SK-N-SH treated with all-trans-retinoic acid at 6 μM for 48 hours (cell line): ENCODE measurements at regions not wholly inside any gene's neighbourhood (a gene's known extent, or its start where the extent isn't known, plus 50 kb on each side); places are given as distances from the start of the nearest gene placed in this dataset.

Source experiments
- ATAC-seq: fragments of 200-7000 bp; cut with Tn5 transposase; 3 replicates; pipeline ENCODE4 v1.9.1; 2020; ENCODE audit warnings: mild to moderate bottlenecking, moderate library complexity
- ARNTL ChIP-seq: fragments of 450-650 bp; formaldehyde crosslinking; IDR thresholded peaks from 2 replicates; pipeline ENCODE4 v1.5.0; 2020; ENCODE audit warnings: low read depth, mild to moderate bottlenecking, moderate library complexity, borderline replicate concordance
- BACH2 ChIP-seq: fragments of 250-450 bp; sonication (Bioruptor Pico); IDR thresholded peaks from 2 replicates; pipeline ENCODE4 v1.9.0; 2021; ENCODE audit warnings: mild to moderate bottlenecking, borderline replicate concordance
- CREB5 ChIP-seq: fragments of 250-450 bp; sonication (Bioruptor Pico); IDR thresholded peaks from 2 replicates; pipeline ENCODE4 v1.5.1; 2020; ENCODE audit warnings: low read depth, mild to moderate bottlenecking, moderate library complexity
- CSRNP3 ChIP-seq: fragments of 250-450 bp; sonication (Bioruptor Pico); IDR thresholded peaks from 2 replicates; pipeline ENCODE4 v1.5.1; 2021; ENCODE audit warnings: mild to moderate bottlenecking, moderate library complexity
- GLIS3 ChIP-seq: fragments of 250-450 bp; sonication (Bioruptor Pico); IDR thresholded peaks from 2 replicates; pipeline ENCODE4 v1.5.0; 2020; ENCODE audit warnings: mild to moderate bottlenecking, moderate library complexity
- ISL1 ChIP-seq: fragments of 250-450 bp; sonication (Bioruptor Pico); IDR thresholded peaks from 2 replicates; pipeline ENCODE4 v2.1.2; 2022; ENCODE audit warnings: mild to moderate bottlenecking, moderate library complexity
- OSR1 ChIP-seq: fragments of 250-450 bp; sonication (Bioruptor Pico); IDR thresholded peaks from 2 replicates; pipeline ENCODE4 v1.8.0; 2022; ENCODE audit warnings: moderate library complexity, mild to moderate bottlenecking, inconsistent platforms
- PPARA ChIP-seq: fragments of 250-450 bp; sonication (Bioruptor Pico); IDR thresholded peaks from 2 replicates; pipeline ENCODE4 v1.5.0; 2020; ENCODE audit warnings: mild to moderate bottlenecking, borderline replicate concordance
- RARB ChIP-seq: fragments of 250-450 bp; sonication (Bioruptor Pico); IDR thresholded peaks from 2 replicates; pipeline ENCODE4 v1.8.0; 2021; ENCODE audit warnings: mild to moderate bottlenecking, moderate library complexity
- TCF4 ChIP-seq: fragments of 250-450 bp; sonication (Bioruptor Pico); IDR thresholded peaks from 2 replicates; pipeline ENCODE4 v1.8.0; 2021; ENCODE audit warnings: mild to moderate bottlenecking, moderate library complexity, borderline replicate concordance
- TOX ChIP-seq: fragments of 250-450 bp; sonication (Bioruptor Pico); IDR thresholded peaks from 2 replicates; pipeline ENCODE4 v1.8.0; 2021; ENCODE audit warnings: mild to moderate bottlenecking, moderate library complexity, borderline replicate concordance
- ZC3H10 ChIP-seq: fragments of 250-450 bp; sonication (Bioruptor Pico); IDR thresholded peaks from 2 replicates; pipeline ENCODE4 v1.5.1; 2021; ENCODE audit warnings: mild to moderate bottlenecking, moderate library complexity
- ZFP3 ChIP-seq: fragments of 250-450 bp; sonication (Bioruptor Pico); IDR thresholded peaks from 2 replicates; pipeline ENCODE4 v1.5.0; 2020; ENCODE audit warnings: mild to moderate bottlenecking, moderate library complexity
- ZFP30 ChIP-seq: fragments of 450-650 bp; formaldehyde crosslinking; IDR thresholded peaks from 2 replicates; pipeline ENCODE4 v1.5.0; 2022; ENCODE audit warnings: mild to moderate bottlenecking, moderate library complexity
- ZNF70 ChIP-seq: fragments of 450-650 bp; formaldehyde crosslinking; IDR thresholded peaks from 2 replicates; pipeline ENCODE4 v1.5.0; 2020; ENCODE audit warnings: mild to moderate bottlenecking, moderate library complexity
- ZNF8 ChIP-seq: fragments of 450-650 bp; formaldehyde crosslinking; IDR thresholded peaks from 2 replicates; pipeline ENCODE4 v1.5.0; 2020; ENCODE audit warnings: mild to moderate bottlenecking, moderate library complexity
- TF ChIP-seq, protein P1 (sequence below): fragments of 250-450 bp; sonication (Bioruptor Pico); IDR thresholded peaks from 2 replicates; pipeline ENCODE4 v1.5.0; 2020; ENCODE audit warnings: mild to moderate bottlenecking, moderate library complexity
- TF ChIP-seq, protein P2 (sequence below): fragments of 250-450 bp; sonication (Bioruptor Pico); IDR thresholded peaks from 2 replicates; pipeline ENCODE4 v1.8.0; 2021; ENCODE audit warnings: low read depth, mild to moderate bottlenecking, moderate library complexity, borderline replicate concordance
- TF ChIP-seq, protein P3 (sequence below): fragments of 250-450 bp; sonication (Bioruptor Pico); IDR thresholded peaks from 2 replicates; pipeline ENCODE4 v1.8.0; 2020; ENCODE audit warnings: mild to moderate bottlenecking, moderate library complexity, borderline replicate concordance

GRCh38 chr14:96723946-96724345, 73.2 kb upstream of the VRK1 start:
- ATAC-seq = no peak
- TF ChIP-seq ARNTL (CRISPR knock-in tag) (no peak), ZNF8 (no peak), ZC3H10 (CRISPR knock-in tag) (no peak), ZFP3 (CRISPR knock-in tag) (no peak), ZNF70 (no peak), PPARA (no peak), GLIS3 (no peak), BACH2 (CRISPR knock-in tag) (no peak)
- TF ChIP-seq, protein P1, sequence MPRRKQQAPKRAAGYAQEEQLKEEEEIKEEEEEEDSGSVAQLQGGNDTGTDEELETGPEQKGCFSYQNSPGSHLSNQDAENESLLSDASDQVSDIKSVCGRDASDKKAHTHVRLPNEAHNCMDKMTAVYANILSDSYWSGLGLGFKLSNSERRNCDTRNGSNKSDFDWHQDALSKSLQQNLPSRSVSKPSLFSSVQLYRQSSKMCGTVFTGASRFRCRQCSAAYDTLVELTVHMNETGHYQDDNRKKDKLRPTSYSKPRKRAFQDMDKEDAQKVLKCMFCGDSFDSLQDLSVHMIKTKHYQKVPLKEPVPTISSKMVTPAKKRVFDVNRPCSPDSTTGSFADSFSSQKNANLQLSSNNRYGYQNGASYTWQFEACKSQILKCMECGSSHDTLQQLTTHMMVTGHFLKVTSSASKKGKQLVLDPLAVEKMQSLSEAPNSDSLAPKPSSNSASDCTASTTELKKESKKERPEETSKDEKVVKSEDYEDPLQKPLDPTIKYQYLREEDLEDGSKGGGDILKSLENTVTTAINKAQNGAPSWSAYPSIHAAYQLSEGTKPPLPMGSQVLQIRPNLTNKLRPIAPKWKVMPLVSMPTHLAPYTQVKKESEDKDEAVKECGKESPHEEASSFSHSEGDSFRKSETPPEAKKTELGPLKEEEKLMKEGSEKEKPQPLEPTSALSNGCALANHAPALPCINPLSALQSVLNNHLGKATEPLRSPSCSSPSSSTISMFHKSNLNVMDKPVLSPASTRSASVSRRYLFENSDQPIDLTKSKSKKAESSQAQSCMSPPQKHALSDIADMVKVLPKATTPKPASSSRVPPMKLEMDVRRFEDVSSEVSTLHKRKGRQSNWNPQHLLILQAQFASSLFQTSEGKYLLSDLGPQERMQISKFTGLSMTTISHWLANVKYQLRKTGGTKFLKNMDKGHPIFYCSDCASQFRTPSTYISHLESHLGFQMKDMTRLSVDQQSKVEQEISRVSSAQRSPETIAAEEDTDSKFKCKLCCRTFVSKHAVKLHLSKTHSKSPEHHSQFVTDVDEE (CRISPR knock-in tag) = no peak

DNA sequence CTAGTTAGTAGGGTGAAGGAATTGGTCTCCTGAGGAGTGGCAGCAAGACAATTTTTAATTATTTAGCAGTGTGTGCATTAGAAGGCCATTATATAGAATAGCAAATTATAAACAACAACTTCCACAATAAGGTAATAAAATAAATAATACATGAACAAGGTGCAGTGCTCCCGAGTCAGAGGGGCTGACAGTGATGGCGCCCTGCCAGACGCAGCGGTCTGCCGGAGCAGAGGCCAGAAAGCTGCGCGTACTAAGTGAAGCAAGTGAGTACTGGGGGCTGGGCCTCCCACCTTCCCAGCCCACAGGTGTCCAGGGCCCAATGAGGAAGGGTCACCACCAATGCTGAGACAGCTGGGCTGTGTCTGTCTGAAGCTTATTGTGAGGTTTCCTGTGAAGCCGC, 72.0 kb upstream of the VRK1 start:
- ATAC-seq = no peak
- TF ChIP-seq OSR1 (CRISPR knock-in tag) (no peak), CREB5 (CRISPR knock-in tag) (no peak), RARB (CRISPR knock-in tag) (no peak), ZNF70 (no peak), TCF4 (CRISPR knock-in tag) (no peak), PPARA (no peak), TOX (CRISPR knock-in tag) (no peak), ISL1 (CRISPR knock-in tag) (no peak), BACH2 (CRISPR knock-in tag) (no peak), ZNF8 (no peak), ZFP30 (CRISPR knock-in tag) (no peak), ZC3H10 (CRISPR knock-in tag) (no peak), CSRNP3 (CRISPR knock-in tag) (no peak), GLIS3 (no peak), ARNTL (CRISPR knock-in tag) (no peak)
- TF ChIP-seq, protein P1 (CRISPR knock-in tag) = no peak
- TF ChIP-seq, protein P2, sequence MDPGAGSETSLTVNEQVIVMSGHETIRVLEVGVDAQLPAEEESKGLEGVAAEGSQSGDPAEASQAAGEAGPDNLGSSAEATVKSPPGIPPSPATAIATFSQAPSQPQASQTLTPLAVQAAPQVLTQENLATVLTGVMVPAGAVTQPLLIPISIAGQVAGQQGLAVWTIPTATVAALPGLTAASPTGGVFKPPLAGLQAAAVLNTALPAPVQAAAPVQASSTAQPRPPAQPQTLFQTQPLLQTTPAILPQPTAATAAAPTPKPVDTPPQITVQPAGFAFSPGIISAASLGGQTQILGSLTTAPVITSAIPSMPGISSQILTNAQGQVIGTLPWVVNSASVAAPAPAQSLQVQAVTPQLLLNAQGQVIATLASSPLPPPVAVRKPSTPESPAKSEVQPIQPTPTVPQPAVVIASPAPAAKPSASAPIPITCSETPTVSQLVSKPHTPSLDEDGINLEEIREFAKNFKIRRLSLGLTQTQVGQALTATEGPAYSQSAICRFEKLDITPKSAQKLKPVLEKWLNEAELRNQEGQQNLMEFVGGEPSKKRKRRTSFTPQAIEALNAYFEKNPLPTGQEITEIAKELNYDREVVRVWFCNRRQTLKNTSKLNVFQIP (CRISPR knock-in tag) = no peak
- TF ChIP-seq, protein P3, sequence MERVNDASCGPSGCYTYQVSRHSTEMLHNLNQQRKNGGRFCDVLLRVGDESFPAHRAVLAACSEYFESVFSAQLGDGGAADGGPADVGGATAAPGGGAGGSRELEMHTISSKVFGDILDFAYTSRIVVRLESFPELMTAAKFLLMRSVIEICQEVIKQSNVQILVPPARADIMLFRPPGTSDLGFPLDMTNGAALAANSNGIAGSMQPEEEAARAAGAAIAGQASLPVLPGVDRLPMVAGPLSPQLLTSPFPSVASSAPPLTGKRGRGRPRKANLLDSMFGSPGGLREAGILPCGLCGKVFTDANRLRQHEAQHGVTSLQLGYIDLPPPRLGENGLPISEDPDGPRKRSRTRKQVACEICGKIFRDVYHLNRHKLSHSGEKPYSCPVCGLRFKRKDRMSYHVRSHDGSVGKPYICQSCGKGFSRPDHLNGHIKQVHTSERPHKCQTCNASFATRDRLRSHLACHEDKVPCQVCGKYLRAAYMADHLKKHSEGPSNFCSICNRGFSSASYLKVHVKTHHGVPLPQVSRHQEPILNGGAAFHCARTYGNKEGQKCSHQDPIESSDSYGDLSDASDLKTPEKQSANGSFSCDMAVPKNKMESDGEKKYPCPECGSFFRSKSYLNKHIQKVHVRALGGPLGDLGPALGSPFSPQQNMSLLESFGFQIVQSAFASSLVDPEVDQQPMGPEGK (CRISPR knock-in tag) = no peak
